Subcutaneous abdominal adipose tissue (tissue), 5 donors: ENCODE measurements at regions not wholly inside any gene's neighbourhood (a gene's known extent, or its start where the extent isn't known, plus 50 kb on each side); places are given as distances from the start of the nearest gene placed in this dataset.

Experiments used
- H3K27ac ChIP-seq: one replicate; pipeline ENCODE4 v1.7.0; 2013; ENCODE audit warnings: low read depth, mild to moderate bottlenecking, inconsistent platforms, low read length, moderate library complexity
- H3K27me3 ChIP-seq, 5 donors: one replicate each; pipeline ENCODE4 v1.7.0; 2013; ENCODE audit warnings: low read length in 5 of 5, inconsistent platforms in 1 of 5; ENCODE audit not compliant: control insufficient read depth in 5 of 5, insufficient read depth in 4 of 5
- H3K36me3 ChIP-seq, 5 donors: one replicate each; pipeline ENCODE4 v1.7.0; 2013; ENCODE audit warnings: low read length in 5 of 5; ENCODE audit not compliant: control insufficient read depth in 5 of 5, insufficient read depth in 5 of 5
- H3K4me1 ChIP-seq, 5 donors: one replicate each; pipeline ENCODE4 v1.7.0; 2013; ENCODE audit warnings: low read length in 5 of 5, mild to moderate bottlenecking in 3 of 5, moderate library complexity in 1 of 5; ENCODE audit not compliant: control insufficient read depth in 5 of 5, insufficient read depth in 5 of 5
- H3K4me3 ChIP-seq, 5 donors: one replicate each; pipeline ENCODE4 v1.7.0; 2013; ENCODE audit warnings: low read length in 5 of 5, low read depth in 1 of 5
- H3K9ac ChIP-seq, 5 donors: one replicate each; pipeline ENCODE4 v1.7.0; 2013; ENCODE audit warnings: low read length in 5 of 5, mild to moderate bottlenecking in 4 of 5, moderate library complexity in 3 of 5
- H3K9me3 ChIP-seq, 5 donors: one replicate each; pipeline ENCODE4 v1.7.0; 2013; ENCODE audit warnings: low read length in 5 of 5; ENCODE audit not compliant: control insufficient read depth in 5 of 5
- donor health status: healthy.
- donor health status: healthy.
- donor health status: healthy.
- donor health status: healthy.
- donor health status: healthy.

GRCh38 chr12:70178038-70178437 lies 65.2 kb upstream of the CNOT2 start:
- Histone ChIP-seq H3K9me3 (no peaks in the 10 kb centered on the region), H3K4me3 (peak overlapping the region in 3 of 5 donors; percentile 19 to 40 (median 34)), H3K27ac (no peak overlapping the region), H3K9ac (no peak overlapping the region), H3K27me3 (no peaks in the 10 kb centered on the region), H3K4me1 (peaks cover 0 to 3% (median 0%) of the 10 kb centered on the region in 5 donors), H3K36me3 (no peaks in the 10 kb centered on the region)

GRCh38 chr12:70180130-70180529 lies 63.1 kb upstream of the CNOT2 start:
- Histone ChIP-seq H3K9me3 (no peaks in the 10 kb centered on the region), H3K27ac (no peak overlapping the region), H3K27me3 (no peaks in the 10 kb centered on the region), H3K36me3 (no peaks in the 10 kb centered on the region), H3K4me3 (no peak overlapping the region), H3K4me1 (peaks cover 0 to 3% (median 0%) of the 10 kb centered on the region in 5 donors), H3K9ac (no peak overlapping the region)

- Histone ChIP-seq H3K36me3 (no peaks in the 10 kb centered on the region), H3K4me3 (no peak overlapping the region), H3K27ac (no peak overlapping the region)
These were observed 57.9 kb upstream of the CNOT2 start for GRCh38 chr12:70185301-70185700.

DNA sequence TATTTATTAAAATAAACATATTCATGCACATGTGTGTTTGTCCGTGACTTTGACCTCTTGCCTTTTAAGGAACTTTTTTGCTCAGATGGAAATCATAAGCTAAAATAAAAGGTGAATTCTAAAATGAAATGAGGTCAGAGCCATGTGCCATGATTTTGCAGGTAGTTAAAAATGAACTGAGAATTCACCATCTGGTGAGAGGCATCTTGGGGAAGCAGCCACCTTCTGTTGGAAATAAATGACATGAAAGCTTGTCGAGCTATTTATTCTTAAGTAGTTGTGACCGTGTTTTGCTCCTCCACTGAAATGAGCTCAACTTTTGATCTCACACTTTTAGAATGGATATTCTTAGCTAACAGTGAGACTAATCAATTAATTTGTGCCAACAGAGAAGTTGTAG lies 56.8 kb upstream of the CNOT2 start:
- no peaks in the 10 kb centered on the region for H3K27me3 ChIP-seq
- H3K9ac ChIP-seq, result no peak overlapping the region
- no peaks in the 10 kb centered on the region for H3K9me3 ChIP-seq
- H3K27ac ChIP-seq, result no peak overlapping the region
- H3K4me1 ChIP-seq, result no peaks in the 10 kb centered on the region
- H3K36me3 ChIP-seq, result no peaks in the 10 kb centered on the region
- H3K4me3 ChIP-seq, result no peak overlapping the region

More at GRCh38 chr12:70185301-70185700, 57.9 kb upstream of the CNOT2 start:
- Histone ChIP-seq H3K27me3 (no peaks in the 10 kb centered on the region), H3K9me3 (no peaks in the 10 kb centered on the region), H3K9ac (no peak overlapping the region), H3K4me1 (no peaks in the 10 kb centered on the region)

- no peaks in the 10 kb centered on the region for H3K4me1 ChIP-seq
- H3K9me3 ChIP-seq, result no peaks in the 10 kb centered on the region
- no peak overlapping the region for H3K9ac ChIP-seq
- H3K36me3 ChIP-seq, result no peaks in the 10 kb centered on the region
- no peak overlapping the region for H3K27ac ChIP-seq
- no peak overlapping the region for H3K4me3 ChIP-seq
- no peaks in the 10 kb centered on the region for H3K27me3 ChIP-seq
These were observed 52.8 kb upstream of the CNOT2 start for GRCh38 chr12:70190262-70191010.
